CD4-positive, alpha-beta T cell treated with Interleukin-4 for 1 hour (primary cell): ENCODE measurements at regions not wholly inside any gene's neighbourhood (a gene's known extent, or its start where the extent isn't known, plus 50 kb on each side); places are given as distances from the start of the nearest gene placed in this dataset.

Experiments
- DNase-seq, 2 donors: peaks; one replicate each; pipeline ENCODE4 v3.0.0-alpha.2; 2020 to 2022

GRCh38 chr14:94922595-94923239, 152.8 kb upstream of the GSC start:
- no peak for DNase-seq

GRCh38 chr14:94921882-94922585, 152.1 kb upstream of the GSC start:
- no peak for DNase-seq

GRCh38 chr14:94921456-94921855, 151.5 kb upstream of the GSC start:
- DNase-seq = no peak

GRCh38 chr14:94919896-94920295, 150.0 kb upstream of the GSC start:
- no peak for DNase-seq

GRCh38 chr14:94918896-94919295, 149.0 kb upstream of the GSC start:
- DNase-seq = no peak

- DNase-seq = no peak
These were observed 147.2 kb upstream of the GSC start for GRCh38 chr14:94917041-94917600.

- DNase-seq = no peak
These were observed 144.3 kb upstream of the GSC start for GRCh38 chr14:94914191-94914590.

GRCh38 chr14:94907626-94908261, 137.8 kb upstream of the GSC start:
- no peak for DNase-seq

- no peak for DNase-seq
These were observed 137.2 kb upstream of the GSC start for GRCh38 chr14:94906991-94907587.

- no peak for DNase-seq
These were observed 136.7 kb upstream of the GSC start for GRCh38 chr14:94906577-94906976.

- no peak for DNase-seq
These were observed 134.7 kb upstream of the GSC start for GRCh38 chr14:94904636-94905035.

- DNase-seq = no peak
These were observed 134.0 kb upstream of the GSC start for GRCh38 chr14:94903883-94904282.

GRCh38 chr14:94903338-94903737, 133.4 kb upstream of the GSC start:
- DNase-seq = no peak

GRCh38 chr14:94897561-94897960, 127.6 kb upstream of the GSC start:
- no peak for DNase-seq

GRCh38 chr14:94897082-94897481, 127.2 kb upstream of the GSC start:
- DNase-seq = no peak

GRCh38 chr14:94893411-94894160, 123.7 kb upstream of the GSC start:
- no peak for DNase-seq

- DNase-seq = no peak
These were observed 120.9 kb upstream of the GSC start for GRCh38 chr14:94890785-94891184.

GRCh38 chr14:94889520-94890312, 119.8 kb upstream of the GSC start:
- no peak for DNase-seq

- no peak for DNase-seq
These were observed 118.2 kb upstream of the GSC start for GRCh38 chr14:94888121-94888520.

- no peak for DNase-seq
These were observed 117.7 kb upstream of the GSC start for GRCh38 chr14:94887591-94887990.

GRCh38 chr14:94886931-94887330, 117.0 kb upstream of the GSC start:
- no peak for DNase-seq
